Progenitor cell of endocrine pancreas (in vitro differentiated cells): ENCODE measurements at regions not wholly inside any gene's neighbourhood (a gene's known extent, or its start where the extent isn't known, plus 50 kb on each side); places are given as distances from the start of the nearest gene placed in this dataset.
"Not testable (repeated sequence)": the region's sequence is repeated elsewhere in the genome, so short reads cannot be mapped to it uniquely, and the experiment has no call there.

Experiments used
- DNase-seq: peaks from one replicate; pipeline ENCODE4 v3.0.0; 2021; ENCODE audit warnings: low spot score; ENCODE audit not compliant: unreplicated experiment
- H3K27ac Mint-ChIP-seq: 2 replicates; pipeline ENCODE4 v1.8.0; 2021; ENCODE audit warnings: mild to moderate bottlenecking, moderate library complexity, mixed read lengths
- H3K27me3 Mint-ChIP-seq: 2 replicates; pipeline ENCODE4 v1.8.0; 2021; ENCODE audit warnings: mixed read lengths
- H3K36me3 Mint-ChIP-seq: 2 replicates; pipeline ENCODE4 v1.8.0; 2022; ENCODE audit warnings: mixed read lengths; ENCODE audit not compliant: insufficient read depth
- H3K4me1 Mint-ChIP-seq: 2 replicates; pipeline ENCODE4 v1.8.0; 2021; ENCODE audit warnings: low read depth, mixed read lengths
- H3K4me3 Mint-ChIP-seq: 2 replicates; pipeline ENCODE4 v1.8.0; 2021; ENCODE audit warnings: low read depth, mild to moderate bottlenecking, moderate library complexity, mixed read lengths
- H3K9me3 Mint-ChIP-seq: 2 replicates; pipeline ENCODE4 v1.8.0; 2021; ENCODE audit warnings: low read depth, mixed read lengths
- TF ChIP-seq, protein P1 (sequence below): fragments of 200-600 bp; sonication (generic); IDR thresholded peaks from one replicate; pipeline ENCODE4 v1.5.0; 2021; ENCODE audit warnings: antibody characterized with exemption, mild to moderate bottlenecking; ENCODE audit not compliant: unreplicated experiment

DNA sequence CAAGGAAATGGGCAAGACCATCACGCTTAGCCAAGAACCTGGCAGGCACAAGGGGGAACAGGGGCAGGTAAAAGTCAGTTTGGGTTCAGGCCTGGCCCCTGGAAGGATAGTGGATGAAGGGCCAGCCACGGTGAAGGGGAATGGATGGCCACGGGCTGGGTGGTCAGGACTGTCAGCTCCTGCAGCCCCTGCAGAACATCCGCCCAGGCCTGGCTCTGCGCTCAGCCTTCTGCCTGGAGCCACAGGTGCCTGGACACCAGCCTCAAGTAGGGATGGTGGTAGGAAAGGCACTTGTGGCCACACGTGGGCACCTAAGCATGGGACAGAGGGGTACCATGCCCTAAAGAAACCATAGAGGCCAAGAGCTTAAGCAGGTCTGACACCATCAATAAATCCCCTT is 143.0 kb downstream of the TBC1D2B start:
- not testable (repeated sequence) for H3K4me1 Mint-ChIP-seq, H3K27me3 Mint-ChIP-seq, H3K9me3 Mint-ChIP-seq, DNase-seq, H3K36me3 Mint-ChIP-seq, H3K4me3 Mint-ChIP-seq, H3K27ac Mint-ChIP-seq

DNA sequence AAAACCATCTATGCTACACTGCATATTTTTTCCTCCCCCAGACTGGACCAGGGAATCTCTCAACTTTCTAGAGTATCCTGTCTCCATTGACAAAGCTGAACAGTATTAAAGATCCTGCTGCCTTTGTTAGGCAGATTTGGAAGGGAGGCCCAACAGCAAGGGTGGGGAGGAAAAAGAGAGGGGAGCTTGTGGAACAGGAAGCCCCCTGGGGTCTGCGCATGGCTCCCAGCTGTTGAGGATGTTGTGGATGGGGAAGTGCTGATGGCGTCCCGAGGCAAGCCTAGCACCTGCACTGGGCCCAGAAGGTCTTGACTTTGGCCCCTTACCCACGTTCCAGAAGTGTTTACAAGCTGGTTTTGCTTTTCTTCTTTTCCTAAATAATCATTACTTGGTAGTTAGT is 146.6 kb downstream of the TBC1D2B start:
- not testable (repeated sequence) for H3K27me3 Mint-ChIP-seq, H3K36me3 Mint-ChIP-seq

DNA sequence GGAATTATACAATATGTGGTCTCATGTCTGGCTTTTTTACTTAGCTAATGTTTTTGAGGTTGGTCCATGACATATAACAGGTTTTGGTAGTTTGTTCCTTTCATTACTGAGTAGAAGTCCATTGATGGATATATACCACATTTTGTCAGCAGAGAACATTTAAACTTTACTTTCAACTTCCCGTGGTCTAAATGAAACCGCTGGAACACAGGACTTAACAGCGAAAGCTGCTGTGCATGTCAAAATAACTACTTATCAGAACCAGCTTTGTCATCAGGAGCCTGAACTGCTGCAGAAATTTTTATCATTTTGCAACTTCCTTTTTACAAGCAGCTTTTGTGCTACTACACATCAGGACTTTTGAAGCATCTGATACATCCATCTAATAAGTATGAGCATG is 147.0 kb downstream of the TBC1D2B start:
- DNase-seq, H3K4me3 Mint-ChIP-seq, H3K4me1 Mint-ChIP-seq, H3K9me3 Mint-ChIP-seq, H3K27ac Mint-ChIP-seq, H3K27me3 Mint-ChIP-seq, H3K36me3 Mint-ChIP-seq: not testable (repeated sequence)

More for the DNA sequence above, 146.6 kb downstream of the TBC1D2B start:
- not testable (repeated sequence) for H3K9me3 Mint-ChIP-seq, DNase-seq, H3K27ac Mint-ChIP-seq, H3K4me3 Mint-ChIP-seq, H3K4me1 Mint-ChIP-seq

DNA sequence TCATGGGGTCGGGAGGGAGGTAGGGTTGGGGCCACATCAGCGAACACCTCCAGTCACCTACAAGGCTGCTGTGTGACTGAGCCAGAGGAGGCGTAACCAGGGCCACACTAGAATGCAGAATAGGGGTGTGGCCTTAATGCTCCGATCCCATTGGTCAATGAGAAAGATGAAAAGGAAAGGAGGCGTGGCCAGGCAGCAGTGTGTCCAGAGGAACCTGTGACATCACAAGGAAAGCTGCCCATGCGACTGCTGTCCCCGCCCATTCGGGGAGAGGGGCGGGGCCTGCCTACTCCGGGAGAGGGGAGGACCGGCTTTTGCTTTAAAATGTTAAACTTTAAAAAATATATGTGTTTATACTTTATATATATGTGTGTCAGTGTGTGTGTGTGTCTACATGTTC is 150.7 kb downstream of the TBC1D2B start:
- not testable (repeated sequence) for H3K4me3 Mint-ChIP-seq, H3K4me1 Mint-ChIP-seq, H3K9me3 Mint-ChIP-seq, DNase-seq, H3K36me3 Mint-ChIP-seq, H3K27me3 Mint-ChIP-seq, H3K27ac Mint-ChIP-seq

DNA sequence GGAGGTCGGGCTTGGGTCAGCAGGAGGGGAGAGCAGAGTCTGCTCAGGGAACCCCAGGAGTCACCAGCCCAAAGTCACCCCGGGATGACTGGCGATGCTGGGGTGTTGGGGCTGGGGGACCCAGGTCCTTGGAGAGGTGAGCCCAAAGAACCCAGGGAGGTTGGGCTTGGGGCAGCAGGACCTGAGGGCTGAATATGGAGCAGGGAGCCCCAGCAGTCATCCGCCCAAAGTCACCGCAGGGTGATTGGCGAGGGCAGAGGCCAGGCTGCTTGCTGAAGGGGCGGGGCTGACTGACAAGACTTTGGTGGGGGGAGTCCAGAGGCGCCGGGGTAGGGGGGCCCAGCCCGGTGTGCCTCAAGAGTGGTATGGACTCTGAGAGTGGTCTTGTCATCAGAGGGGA is 151.2 kb downstream of the TBC1D2B start:
- not testable (repeated sequence) for DNase-seq

DNA sequence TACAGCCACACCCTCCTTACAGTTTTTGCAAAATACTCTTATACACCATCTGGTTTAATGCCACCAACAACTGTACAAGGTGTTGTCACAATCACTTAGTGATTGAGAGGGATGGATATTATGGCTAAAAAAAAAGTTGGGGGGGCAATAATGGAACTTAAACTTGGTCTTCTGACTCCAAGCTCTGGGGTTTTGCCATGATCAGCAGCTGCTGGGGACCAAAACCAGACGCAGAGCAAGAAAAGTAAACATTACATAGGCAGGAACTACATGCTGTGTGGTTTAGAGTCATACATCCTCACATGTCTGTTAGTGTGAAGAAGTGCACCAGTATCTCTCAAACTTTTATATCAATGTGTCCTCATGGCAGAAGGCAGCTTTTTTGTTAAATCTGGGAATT is 152.4 kb downstream of the TBC1D2B start:
- not testable (repeated sequence) for DNase-seq, H3K9me3 Mint-ChIP-seq, H3K36me3 Mint-ChIP-seq, H3K4me1 Mint-ChIP-seq, H3K4me3 Mint-ChIP-seq, H3K27ac Mint-ChIP-seq
- H3K27me3 Mint-ChIP-seq: peaks cover 21% of the 10 kb centered on the region

More for the DNA sequence above, 151.2 kb downstream of the TBC1D2B start:
- H3K27ac Mint-ChIP-seq, H3K4me1 Mint-ChIP-seq, H3K9me3 Mint-ChIP-seq, H3K4me3 Mint-ChIP-seq, H3K36me3 Mint-ChIP-seq: not testable (repeated sequence)
- H3K27me3 Mint-ChIP-seq: peaks cover 14% of the 10 kb centered on the region

DNA sequence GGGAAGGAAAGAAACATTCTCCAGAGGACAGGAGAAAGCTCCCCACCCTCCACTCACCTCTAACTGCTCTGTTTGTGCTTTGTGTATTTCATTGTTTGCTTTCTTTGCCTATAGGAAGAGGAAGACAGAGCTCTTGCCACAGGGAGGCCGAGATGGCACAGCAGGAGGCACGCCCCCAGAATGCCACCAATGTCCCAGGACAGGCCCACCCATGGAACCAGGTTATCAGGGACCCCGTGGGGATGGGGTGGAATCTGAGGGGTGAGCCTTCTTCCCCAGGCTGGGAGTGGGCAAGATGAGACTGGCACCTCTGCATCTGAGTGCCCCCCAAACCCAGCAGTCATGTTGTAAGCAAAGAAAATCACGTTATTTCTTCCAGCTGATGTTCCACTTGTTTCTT is 155.8 kb downstream of the TBC1D2B start:
- no peak for DNase-seq
- peaks cover 33% of the 10 kb centered on the region for H3K27me3 Mint-ChIP-seq
- H3K4me1 Mint-ChIP-seq: no peaks in the 10 kb centered on the region
- H3K9me3 Mint-ChIP-seq: no peaks in the 10 kb centered on the region
- TF ChIP-seq, protein P1, sequence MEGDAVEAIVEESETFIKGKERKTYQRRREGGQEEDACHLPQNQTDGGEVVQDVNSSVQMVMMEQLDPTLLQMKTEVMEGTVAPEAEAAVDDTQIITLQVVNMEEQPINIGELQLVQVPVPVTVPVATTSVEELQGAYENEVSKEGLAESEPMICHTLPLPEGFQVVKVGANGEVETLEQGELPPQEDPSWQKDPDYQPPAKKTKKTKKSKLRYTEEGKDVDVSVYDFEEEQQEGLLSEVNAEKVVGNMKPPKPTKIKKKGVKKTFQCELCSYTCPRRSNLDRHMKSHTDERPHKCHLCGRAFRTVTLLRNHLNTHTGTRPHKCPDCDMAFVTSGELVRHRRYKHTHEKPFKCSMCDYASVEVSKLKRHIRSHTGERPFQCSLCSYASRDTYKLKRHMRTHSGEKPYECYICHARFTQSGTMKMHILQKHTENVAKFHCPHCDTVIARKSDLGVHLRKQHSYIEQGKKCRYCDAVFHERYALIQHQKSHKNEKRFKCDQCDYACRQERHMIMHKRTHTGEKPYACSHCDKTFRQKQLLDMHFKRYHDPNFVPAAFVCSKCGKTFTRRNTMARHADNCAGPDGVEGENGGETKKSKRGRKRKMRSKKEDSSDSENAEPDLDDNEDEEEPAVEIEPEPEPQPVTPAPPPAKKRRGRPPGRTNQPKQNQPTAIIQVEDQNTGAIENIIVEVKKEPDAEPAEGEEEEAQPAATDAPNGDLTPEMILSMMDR: no peak
- no peak overlapping the region for H3K27ac Mint-ChIP-seq
- no peaks in the 10 kb centered on the region for H3K36me3 Mint-ChIP-seq
- no peak overlapping the region for H3K4me3 Mint-ChIP-seq

DNA sequence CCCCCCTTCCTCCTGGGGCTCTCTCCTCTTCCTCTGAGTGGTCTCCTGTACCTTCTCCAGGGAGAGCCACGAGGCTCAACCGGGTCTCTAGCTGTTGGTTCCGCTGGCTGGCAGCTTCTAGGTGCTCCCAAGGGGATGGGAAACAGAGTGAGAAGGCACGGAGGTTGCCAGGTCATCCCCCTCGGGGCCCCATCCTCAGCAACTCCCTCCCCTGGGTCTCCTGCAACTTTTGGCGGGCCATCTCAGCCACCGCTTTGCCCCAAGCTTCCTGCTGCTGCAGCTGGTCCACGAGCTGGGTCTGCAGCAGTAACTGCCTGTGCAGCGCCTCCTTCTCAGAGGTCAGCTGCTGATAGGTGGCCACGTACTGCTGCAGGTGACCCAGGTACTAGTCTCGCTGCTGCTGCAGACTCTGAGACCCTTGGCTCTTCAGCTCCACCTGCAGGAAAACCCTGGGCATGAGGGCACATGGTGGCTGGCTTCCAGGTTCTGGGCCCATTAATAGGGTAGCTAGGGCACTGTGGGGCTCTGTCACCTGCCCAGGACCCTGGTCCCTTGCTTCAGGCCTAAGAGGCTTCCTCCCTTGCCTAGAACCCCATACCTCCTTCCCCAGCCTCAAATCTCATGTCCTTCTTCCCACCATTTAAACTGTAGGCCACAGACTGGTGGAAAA is 160.4 kb downstream of the TBC1D2B start:
- not testable (repeated sequence) for H3K4me1 Mint-ChIP-seq, H3K27ac Mint-ChIP-seq, DNase-seq, H3K36me3 Mint-ChIP-seq, H3K9me3 Mint-ChIP-seq, H3K4me3 Mint-ChIP-seq
- H3K27me3 Mint-ChIP-seq: peaks cover 34% of the 10 kb centered on the region

DNA sequence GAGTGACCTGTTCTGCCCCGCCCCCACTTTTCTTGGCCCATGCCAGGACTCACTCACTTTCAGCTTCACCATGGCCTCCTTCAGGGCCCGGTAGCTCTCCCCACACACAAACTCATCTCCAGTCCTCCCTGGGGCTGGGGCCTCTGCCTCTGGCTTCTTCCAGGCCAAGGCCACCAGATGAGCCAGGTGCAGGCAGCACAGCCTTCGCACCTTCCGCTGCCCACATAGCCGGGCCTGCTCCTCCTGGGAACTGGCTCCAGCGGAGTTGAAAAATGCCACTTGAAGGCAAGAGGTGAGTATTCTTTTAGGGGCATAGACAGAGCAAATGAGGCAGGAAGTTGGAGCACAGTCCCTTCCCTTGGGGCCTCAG is 161.6 kb downstream of the TBC1D2B start:
- H3K4me1 Mint-ChIP-seq, H3K27ac Mint-ChIP-seq, H3K9me3 Mint-ChIP-seq, H3K36me3 Mint-ChIP-seq, H3K4me3 Mint-ChIP-seq, DNase-seq: not testable (repeated sequence)
- H3K27me3 Mint-ChIP-seq: peaks cover 22% of the 10 kb centered on the region
